Tibial nerve (tissue), 4 donors: ENCODE measurements at regions not wholly inside any gene's neighbourhood (a gene's known extent, or its start where the extent isn't known, plus 50 kb on each side); places are given as distances from the start of the nearest gene placed in this dataset.

Source experiments
- CTCF ChIP-seq, 5 experiments: fragments of 200-600 bp in 3 of 5; fragments of 450-650 bp in 2 of 5; sonication (generic) in 3 of 5; IDR thresholded peaks; one replicate each; pipeline ENCODE4 v1.5.1; 2016 to 2019; ENCODE audit warnings: antibody characterized with exemption in 5 of 5, mild to moderate bottlenecking in 3 of 5, moderate library complexity in 2 of 5
- EP300 ChIP-seq, 2 donors: sonication (generic); formaldehyde crosslinking; IDR thresholded peaks; one replicate each; pipeline ENCODE4 v1.6.1; 2017; ENCODE audit warnings: antibody characterized with exemption in 2 of 2, mild to moderate bottlenecking in 1 of 2
- POLR2A ChIP-seq, 2 donors: fragments of 450-650 bp; IDR thresholded peaks; one replicate each; pipeline ENCODE4 v1.6.1; 2017; ENCODE audit warnings: antibody characterized with exemption in 2 of 2, mild to moderate bottlenecking in 2 of 2, moderate library complexity in 2 of 2

- no peak for TF ChIP-seq CTCF (IDR thresholded peaks at IDR 0.05)
- no peak for TF ChIP-seq EP300 (IDR thresholded peaks at IDR 0.05)
- no peak for TF ChIP-seq POLR2A (IDR thresholded peaks at IDR 0.05)
These were observed 1769.7 kb downstream of the MRPL39 start for GRCh38 chr21:23837564-23837963.
